NCI-H2081 treated with DMSO at 0.1 percent for 48 hours (cell line): ENCODE measurements at regions not wholly inside any gene's neighbourhood (a gene's known extent, or its start where the extent isn't known, plus 50 kb on each side); places are given as distances from the start of the nearest gene placed in this dataset.

Experiments used
- DNase-seq: peaks from one replicate; lab custom pipeline; 2025; lab: John Stamatoyannopoulos, UW

DNA sequence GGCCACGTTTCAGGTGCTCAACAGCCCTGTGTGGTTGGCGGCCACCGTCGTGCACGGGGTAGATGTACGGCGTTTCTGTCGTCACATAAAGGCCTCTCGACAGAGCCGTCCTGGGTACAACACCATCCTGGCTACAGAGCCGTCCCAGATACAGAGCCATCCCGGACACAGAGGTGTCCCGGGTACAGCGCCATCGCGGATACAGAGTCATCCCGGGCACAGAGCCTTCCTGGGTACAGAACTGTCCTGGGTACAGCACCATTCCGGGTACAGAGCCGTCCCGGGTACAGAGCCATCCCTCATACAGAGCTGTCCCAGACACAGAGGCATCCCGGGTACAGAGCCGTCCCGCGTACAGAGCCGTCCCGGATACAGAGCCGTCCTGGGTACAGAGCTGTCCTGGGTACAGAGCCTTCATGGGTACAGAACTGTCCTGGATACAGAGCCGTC lies 222.7 kb upstream of the SOX1 start:
- no peak for DNase-seq

DNA sequence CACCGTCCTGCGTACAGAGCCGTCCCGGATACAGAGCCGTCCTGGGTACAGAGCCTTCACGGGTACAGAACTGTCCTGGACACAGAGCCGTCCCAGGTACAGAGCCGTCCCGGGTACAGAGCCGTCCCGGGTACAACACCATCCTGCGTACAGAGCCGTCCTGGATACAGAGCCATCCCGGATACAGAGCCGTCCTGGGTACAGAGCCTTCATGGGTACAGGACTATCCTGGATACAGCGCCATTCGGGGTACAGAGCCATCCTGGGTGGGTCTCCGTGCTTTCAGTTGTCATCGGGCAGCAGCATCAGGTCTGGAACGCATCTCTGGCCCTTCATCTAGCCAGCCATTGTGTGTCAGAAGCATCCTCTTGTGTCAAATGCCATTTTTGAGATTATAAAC lies 222.3 kb upstream of the SOX1 start:
- no peak for DNase-seq

DNA sequence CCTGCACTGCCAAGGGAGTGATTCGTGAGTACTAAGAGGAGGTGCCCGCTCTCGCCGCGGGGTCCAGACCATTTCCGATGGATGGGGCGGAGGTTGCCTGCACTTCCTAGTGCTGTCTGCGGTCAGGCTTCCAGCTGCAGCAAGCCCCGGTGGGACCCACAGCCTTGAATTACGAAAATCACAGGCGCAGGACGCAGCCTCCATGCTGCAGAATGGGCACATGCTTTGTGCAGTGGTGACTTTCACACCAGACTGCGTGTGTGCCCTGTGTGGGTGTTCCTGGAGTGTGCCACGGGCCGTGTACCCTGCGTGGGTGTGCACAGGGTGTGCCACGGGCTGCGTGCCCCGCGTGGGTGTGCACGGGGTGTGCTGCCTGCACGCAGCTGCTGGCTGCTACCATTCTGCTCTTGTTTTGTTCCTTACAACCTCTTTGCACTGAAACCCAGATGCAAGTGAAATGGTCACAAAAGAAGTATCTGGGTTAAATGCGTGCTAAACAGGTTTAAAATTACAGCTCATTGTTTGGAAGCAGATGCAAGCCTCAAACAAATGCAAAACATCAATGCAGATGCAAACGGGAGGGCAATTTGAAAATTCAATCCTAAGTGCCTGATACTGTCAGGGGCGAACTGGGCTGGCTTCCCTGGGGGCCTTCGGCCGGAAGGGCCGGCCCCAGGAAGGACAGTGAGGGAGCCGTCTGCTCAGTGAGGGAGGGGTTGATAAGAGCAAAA lies 221.2 kb upstream of the SOX1 start:
- no peak for DNase-seq

DNA sequence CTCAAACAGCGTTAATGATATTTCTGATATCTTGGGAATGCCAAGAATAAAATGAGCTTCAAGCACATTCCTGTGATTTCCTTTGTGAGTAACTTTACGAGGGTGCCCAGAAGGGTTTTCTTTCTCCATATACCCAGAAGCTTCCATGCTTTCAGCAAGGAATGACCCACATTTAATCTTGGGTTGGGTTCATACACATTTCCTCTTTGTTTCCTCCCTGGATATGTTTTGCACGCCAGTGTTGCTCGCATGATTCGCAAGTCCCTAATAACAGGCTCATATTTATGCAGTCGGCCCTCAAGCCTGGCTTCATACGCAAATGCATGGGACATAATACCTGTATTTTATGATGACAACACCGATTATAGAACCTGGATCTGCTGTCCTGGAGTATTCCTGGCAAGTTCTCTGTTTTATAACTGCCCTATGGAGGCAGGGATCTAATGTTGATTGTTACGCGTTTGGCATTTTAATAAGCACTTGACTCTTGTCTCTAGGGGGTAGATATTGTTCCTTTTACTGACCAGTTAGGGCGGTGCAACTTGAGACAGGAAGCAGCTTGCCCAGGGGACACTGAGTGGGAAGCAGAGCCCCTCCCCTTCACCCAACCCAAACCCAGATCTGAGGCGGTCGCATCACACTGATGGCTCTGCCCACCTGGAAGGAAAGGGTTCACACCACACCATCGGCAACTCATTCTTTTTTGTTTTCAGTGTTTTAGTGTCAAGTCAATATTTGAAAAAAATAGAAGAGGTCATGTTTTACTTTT lies 220.4 kb upstream of the SOX1 start:
- peak; percentile 21 for DNase-seq

DNA sequence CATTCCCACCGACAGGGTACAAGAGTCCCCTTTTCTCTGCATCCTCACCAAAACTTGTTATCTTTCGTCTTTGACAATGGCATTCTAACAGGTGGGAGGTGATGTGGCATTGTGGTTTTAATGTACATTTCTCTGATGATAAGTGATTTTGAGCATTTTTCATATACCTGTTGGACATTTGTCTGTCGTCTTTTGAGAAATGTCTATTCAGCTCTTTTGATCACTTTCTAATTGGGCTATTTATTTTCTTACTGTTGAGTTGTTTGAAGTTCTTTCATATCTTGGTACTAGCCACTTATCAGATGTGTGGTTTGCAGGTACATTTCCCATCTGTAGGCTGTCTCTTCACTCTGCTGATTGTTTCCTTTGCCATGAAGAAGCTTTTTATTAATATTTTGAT lies 219.0 kb upstream of the SOX1 start:
- DNase-seq = no peak

DNA sequence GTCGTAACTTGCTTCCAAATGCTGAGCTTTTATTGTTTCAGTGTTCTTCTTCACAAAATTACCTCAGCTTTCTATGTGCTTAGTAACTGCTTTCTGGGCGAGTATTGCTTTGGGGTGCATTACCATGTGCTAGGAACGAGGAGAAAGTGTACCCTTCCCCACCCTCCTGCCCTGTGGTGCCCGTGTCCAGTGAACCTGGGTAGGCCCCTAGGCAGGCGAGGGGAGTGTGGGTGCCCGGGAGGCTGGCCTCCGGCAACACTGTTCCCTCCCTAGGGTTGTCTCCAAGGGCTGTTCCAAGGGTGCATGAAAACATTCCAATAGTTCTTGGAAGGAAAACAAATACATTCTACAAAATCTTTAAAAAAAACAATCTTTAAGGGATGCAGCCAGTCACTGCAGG lies 216.5 kb upstream of the SOX1 start:
- DNase-seq = no peak

DNA sequence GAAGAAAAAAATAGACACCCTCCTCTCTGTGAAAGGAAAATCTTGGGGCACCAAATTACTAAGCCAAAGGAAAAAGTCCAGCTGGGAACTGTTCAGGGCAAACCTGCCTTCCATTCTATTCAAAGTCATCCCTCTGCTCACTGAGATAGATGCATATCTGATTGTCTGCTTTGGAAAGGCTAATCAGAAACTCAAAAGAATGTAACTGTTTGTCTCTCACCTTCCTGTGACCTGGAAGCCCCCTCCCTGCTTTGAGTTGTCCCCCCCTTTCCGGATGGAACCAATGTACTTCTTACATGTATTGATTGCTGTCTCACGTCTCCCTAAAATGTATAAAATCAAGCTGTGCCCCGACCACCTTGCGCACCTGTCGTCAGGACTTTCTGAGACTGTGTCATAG lies 216.0 kb upstream of the SOX1 start:
- no peak for DNase-seq

DNA sequence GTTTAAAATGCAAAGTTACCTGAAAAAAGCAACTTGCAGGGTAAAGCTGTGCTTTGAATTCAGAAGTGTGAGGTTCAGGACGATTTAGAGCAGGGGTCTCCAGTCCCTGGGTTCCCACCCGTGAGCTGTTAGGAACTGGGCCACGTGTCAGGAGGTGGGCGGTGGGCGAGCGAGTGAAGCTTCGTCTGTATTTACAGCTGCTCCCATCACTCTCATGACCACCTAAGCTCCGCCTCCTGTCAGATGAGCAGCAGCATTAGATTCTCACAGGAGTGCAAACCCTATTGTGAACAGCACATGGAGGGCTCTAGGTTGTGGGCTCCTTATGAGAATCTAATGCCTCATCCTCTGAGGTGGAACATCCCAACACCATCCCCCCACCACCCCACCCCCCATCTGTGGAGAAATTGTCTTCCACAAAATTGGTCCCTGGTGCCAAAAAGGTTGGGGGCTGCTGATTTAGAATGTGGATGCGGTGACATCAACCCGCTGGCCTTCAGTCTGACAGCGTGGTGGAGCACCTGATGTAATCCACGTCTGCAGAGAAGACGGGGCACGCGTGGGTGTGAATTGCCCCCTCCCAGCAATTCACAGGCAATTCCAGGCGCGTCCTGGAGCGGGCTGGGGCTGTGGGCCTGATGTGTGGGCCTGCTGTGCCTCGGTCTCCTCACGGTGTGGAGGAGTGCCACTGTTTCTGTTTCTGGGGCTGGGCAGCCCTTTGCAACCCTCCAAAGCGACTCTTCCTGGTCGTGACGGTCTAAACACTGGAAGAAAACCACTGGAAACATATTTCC lies 214.0 kb upstream of the SOX1 start:
- DNase-seq = no peak

DNA sequence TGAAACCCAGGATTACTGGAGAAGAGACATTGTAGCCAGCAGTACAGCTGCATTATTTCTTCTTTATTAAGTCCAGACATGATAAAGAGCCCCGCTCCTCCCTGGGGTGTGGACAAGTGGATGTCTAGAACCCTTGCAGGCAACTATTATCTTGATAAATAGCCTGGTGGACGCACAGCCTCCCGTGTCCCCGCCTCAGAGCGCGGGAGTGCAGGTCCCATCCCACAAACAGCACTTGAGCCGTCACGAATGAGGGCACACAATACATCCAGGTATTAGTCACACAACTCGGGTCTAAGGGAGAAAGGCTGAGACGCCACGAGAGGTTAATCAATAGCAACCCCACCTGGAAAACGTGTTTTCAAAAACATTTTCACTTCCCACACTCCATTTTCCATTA lies 213.2 kb upstream of the SOX1 start:
- peak; percentile 91 for DNase-seq

DNA sequence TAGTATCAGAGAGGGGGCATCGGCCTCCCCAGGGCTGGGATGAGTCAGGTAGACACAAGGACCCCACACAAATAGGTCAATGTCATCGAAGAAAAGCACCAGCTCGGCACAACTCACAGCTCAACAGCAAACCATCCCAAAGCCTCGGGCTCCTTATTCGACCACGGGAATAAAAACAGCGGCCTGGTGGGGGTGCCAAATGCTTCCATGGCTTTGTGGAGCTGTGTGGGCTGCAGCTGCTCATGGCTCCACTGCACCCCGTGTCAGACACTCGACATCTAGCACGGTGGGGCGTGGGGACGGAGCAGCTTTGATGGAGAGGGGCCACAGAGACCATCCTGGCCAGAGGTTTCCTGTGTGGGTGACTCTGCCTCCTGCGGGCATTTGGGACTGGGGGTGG lies 212.5 kb upstream of the SOX1 start:
- DNase-seq = no peak

DNA sequence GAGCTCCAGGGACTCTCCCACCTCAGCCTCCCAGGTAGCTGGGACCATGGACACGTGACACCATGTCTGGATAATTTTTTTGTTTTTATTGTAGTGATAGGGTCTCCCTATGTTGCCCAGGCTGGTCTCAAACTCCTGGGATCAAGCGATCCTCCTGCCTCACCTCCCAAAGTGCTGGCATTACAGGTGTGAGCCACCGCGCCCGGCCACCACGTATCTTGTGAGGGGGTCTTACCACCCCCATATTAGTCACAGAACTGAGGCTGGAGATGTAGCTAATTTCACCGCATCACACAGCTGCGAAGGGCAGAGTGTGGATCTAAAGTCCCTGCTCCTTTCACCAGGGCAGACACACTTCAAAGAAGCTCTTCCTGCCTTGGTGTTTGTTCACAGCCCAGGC lies 211.8 kb upstream of the SOX1 start:
- DNase-seq = no peak

DNA sequence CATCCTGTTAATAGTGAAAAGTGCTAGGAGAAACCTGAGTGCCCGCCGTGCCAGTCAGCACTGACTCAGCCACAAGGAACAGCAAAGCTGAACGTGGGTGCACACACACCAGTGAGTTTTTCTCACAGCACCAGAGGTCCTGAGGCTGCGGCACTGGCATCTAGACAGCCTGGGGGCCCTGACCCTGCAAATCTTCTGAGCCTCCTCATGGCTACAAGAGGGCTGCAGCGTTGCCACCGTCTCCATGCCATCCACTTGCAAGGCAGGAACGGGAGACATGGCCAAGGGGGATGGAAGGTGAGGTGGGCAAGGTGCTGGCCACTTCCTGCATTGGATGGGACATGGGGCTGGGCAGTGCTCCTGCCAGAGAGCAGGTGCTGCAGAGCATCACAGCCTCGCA lies 211.2 kb upstream of the SOX1 start:
- no peak for DNase-seq

DNA sequence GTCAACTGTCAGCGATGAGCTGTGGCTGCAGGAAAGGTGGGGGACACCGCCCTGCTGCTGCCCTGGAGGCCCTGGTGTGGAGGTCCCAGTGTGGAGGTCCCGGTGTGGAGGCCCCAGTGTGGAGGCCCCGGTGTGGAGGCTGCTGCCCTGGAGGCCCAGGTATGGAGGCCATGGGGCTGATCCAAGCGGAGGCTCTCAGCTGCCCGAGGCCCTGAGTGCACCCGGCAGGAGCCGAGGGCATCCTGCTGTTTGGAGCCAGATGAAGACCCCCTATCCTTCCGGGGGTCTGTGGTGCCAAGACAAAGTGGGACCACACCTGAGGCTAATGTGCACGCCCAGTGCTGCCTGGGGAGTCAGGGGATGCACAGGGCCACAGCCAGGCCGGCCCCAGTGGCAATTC lies 210.4 kb upstream of the SOX1 start:
- no peak for DNase-seq

DNA sequence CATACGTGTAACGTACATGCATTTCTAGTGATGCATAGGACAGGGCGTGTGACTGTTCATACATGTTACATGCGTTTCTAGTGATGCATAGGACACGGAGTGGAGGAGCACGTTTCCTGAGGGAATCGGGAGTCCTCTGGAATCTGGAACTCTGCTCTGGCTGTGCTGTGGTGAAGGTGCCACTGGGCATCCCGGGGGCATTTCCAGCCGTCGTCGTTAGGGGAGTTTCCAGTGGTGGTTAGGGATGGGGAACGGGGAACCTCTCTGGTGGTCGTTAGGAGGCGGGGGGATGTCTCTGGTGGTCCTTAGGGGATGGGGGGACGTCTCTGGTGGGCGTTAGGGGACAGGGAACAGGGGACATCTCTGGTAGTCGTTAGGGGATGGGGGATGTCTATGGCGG lies 209.6 kb upstream of the SOX1 start:
- no peak for DNase-seq

DNA sequence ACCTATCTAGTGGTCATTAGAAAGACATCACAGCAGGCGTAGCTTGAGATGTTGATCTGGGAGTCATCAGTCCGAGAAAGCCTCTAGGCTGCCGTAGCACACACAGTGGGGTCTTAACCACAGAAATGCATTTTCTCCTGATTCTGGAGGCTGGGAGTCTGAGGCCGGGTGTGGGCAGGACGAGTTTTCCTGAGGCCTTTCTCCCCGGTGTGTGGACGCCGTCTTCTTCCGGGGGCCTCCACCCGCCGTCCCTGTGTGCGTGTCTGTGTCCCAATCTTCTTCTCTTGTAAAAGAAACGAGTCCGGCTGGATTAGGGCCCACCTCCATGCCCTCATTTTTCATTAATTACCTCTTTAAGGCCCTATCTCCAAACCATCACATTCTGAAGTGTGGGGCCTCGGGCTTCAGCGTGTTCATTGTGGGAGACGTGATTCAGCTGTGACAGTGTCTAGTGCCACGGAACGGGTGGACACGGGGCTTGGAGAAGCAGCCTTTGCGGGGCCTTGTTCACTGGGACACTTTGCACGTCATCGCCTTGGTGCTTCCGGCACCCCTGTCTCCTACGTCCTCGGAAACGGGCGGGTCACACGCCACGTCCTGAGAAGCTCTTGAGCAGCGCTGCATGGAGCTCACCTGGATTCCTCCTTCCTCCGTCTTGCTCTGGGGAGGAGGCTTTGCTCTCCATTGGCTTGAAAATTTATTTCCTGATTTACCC lies 208.9 kb upstream of the SOX1 start:
- no peak for DNase-seq

DNA sequence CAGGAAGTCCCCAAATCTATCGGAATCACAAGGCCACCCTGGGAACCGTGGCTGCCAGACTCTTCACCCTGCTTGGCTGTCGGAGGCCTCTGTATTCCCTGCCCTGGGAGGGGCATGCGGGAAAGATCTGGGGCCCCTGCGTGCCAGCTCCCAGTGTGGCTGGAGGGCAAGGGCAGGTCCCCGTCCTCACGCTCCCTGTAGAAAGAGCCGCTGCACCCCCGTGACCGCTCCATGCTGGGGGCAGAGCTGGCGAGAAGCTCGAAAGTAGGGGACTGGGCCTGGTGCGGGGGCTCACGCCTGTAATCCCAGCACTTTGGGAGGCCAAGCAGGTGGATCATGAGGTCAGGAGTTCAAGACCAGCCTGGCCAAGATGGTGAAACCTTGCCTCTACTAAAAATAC lies 208.4 kb upstream of the SOX1 start:
- no peak for DNase-seq

DNA sequence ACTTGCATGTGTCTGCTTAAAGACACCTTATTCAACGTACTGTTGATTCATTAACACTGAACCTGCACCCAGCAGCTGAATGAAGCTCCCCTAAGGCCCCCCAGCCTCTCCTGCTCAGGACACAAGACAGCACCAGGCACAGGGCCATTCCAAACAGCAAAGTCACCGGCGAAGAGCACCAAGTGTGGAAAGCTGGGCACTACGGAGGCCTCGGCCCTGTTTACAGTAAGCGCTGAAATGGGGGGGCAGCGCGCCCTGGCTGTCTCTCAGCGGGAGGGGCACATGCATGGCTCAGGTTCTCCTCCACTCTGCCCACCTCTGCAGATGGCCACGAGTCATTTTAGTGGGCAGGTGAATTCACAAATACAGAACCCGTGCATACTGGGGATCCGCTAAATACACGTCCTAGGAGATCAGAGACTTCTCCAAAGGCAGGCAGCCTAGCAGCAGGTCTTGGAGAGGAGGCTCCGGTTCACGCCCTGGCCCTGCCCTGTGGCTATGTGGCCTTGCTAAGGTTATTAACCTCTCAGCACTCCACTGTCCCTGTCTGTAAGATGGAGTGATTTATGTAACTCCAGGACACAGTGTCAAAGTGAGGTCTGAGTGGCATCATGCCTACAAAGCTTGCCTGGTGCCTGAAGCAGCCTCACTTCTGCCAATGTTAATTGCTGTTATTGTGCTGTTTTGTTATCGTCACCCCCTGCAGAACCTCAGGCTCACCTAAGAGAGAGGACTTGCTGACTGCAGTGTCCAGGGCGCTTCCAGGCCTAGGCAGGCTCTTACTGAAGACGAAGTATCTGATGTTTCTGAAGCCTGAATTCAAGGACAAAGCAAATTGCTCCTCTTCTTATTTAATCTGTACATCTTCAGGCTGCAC lies 207.4 kb upstream of the SOX1 start:
- DNase-seq = no peak

DNA sequence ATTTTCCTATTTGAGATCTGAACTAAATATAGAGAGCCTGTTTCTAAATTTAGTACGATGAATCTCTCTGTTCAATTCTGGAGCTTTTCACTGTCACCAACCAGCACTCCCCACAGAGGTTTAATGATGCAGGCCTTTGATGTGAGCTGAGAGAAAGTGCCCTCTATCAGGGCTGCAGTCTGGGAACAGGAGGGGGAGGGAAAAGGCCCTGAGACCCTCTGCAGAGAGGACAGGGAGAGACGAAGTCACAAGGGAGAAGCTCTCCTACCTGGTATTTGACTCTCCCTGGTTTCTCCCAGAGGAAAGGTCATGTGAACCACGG lies 206.8 kb upstream of the SOX1 start:
- DNase-seq = no peak

DNA sequence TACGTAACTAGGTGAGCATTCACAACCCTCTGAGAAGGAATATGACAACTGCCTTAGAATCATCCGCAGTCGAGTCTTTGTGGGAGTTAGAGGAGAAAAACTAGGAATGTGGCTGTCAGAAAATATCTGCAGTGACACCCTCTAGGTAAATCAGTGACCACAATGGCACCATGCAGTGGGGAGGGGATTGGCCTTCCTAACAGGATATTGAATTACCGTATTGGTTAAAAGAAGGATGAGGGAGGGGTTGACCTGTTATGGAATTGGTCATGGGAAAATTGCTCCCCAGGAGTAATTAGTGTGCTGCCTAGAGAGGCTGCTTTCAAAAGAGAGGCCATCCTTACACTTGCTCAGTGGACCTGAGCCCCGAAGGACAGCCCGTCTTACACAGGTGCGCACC lies 205.6 kb upstream of the SOX1 start:
- DNase-seq = no peak

DNA sequence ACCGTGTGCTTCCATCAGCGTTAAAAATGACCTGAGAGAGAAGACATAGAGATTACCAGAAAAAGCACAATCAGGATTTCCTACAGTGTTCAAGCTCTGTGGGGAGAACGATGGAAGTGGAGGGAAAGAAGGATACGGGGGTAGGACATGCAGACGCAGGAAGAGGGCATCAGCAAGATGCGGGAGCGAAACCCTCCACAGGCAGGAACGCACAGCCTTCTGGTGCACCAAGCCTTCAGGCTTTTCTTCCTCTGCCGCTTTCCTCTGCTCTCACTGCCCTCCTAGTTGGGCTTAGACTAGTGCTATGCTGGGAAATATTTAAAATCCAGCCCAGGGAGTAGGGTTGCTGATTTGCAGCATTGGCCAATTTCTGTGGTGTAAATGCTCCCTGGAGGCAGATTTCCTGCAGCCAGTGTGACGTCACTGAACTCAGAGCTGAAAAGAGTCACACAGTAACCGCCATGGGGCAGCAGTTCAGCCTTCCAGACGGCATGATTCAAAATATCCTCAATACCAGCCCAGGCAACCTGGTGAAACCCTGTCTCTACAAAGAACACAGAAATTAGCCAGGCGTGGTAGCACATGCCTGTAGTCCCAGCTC lies 205.1 kb upstream of the SOX1 start:
- DNase-seq = no peak
